GM21526 (cell line): ENCODE measurements at regions not wholly inside any gene's neighbourhood (a gene's known extent, or its start where the extent isn't known, plus 50 kb on each side); places are given as distances from the start of the nearest gene placed in this dataset.

Experiments
- ATAC-seq: cut with Tn5 transposase; IDR thresholded peaks from one replicate; pipeline ENCODE4 v1.9.1; 2021; ENCODE audit warnings: moderate library complexity; ENCODE audit not compliant: unreplicated experiment, low FRiP score

- no peak for ATAC-seq
These were observed 2112.1 kb downstream of the MAT2B start for GRCh38 chr5:165617491-165617890.

- no peak for ATAC-seq
These were observed 2115.0 kb downstream of the MAT2B start for GRCh38 chr5:165620394-165620793.

- ATAC-seq = no peak
These were observed 2117.6 kb downstream of the MAT2B start for GRCh38 chr5:165622864-165623536.

- ATAC-seq = no peak
These were observed 2118.9 kb downstream of the MAT2B start for GRCh38 chr5:165624166-165624946.

- no peak for ATAC-seq
These were observed 2120.7 kb downstream of the MAT2B start for GRCh38 chr5:165626161-165626560.

DNA sequence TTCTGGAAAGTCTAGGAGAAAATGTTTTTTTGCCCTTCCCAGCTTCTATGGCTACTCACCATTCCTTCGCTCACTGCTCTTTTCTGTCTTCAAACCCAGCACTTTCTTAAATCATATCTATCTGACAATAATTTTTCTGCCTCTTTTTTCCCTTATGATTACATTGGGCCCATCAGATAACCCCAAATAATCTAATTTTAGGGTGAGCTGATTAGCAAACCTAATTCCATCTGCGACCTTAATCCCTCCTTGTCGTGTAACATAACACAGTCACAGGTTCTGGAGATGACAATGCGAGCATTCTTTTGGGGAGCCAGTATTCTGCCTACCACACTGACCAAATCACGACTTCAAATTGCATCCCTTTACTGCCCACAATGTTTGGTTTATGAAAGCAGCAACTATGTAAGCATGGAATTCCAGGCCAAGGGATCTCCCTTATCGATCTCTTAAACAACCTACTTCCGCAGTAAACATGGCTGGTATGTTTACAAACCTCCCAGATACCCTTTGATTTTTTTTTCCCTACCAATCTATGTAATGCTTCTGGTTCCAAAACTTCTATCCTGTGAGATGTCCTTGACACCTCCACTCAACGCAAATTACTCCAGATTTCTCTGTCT lies 2122.2 kb downstream of the MAT2B start:
- ATAC-seq = no peak

GRCh38 chr5:165630261-165630778 lies 2124.9 kb downstream of the MAT2B start:
- ATAC-seq = peak; percentile 71

DNA sequence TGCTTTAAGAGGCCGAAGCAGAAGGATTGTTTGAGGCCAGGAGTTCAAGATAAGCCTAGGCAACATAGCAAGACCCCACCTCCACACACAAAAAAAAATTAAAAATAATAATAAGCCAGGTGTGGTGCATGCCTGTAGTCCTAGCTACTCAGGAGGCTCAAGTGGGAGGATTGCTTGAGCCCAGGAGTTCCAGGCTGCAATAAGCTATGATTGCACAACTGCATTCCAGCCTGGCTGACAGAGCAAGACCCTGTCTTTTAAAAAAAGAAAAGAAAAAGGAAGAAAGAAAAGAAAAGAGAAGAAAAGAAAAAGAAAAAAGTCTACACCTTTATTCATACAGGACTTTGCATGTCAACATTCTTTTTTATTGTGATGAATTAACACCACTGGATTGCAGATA lies 2125.8 kb downstream of the MAT2B start:
- ATAC-seq = no peak

GRCh38 chr5:165642366-165642765 lies 2136.9 kb downstream of the MAT2B start:
- no peak for ATAC-seq

DNA sequence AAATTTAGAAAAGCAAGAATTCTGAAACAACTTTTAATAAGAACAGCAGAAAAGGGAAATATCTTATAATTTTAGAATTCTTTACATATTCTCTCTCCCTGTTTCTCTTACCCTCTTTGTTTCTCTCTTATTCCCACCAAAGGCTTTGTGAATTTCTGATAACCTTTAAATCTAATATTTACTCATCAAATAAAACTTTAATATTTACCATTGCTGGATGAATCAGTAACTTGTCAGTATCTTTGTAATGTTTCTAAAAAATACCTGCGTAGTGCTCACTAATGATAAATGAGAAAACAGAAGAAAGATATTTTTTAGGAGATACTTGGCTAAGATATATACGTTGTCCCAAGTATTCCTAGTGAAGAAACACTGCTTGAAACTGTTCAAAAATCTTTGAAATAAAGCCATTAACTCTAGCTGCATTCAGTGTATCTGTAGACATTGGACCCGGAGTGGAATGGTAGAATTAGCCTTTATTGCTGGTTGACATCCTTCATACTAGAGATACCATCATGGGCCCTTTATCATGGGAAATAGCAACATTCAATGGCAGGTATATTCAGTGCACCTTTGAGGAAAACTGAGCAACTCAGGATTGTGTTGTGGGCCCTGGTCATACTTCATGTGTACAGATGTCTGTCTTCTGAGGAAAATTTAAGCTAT lies 2160.4 kb downstream of the MAT2B start:
- no peak for ATAC-seq

DNA sequence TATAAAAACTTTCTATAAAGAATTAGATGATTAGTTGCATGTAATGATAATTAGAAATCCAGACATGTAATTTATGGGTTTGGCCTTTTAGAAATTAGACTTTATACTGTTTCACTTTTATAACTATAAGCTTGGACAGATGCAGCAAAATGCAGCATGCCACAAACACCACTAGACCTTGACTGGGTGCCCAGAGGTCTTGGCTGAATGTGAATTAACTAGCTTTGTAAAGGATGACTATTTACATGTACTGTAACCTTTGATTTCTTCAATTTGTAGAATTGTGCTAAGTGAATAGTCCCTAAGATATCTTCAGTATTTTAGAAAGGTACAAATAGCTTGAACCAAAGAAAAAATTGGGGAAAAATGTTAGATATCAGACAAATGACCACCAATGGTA lies 2168.1 kb downstream of the MAT2B start:
- ATAC-seq = no peak

GRCh38 chr5:165695796-165696195 lies 2190.4 kb downstream of the MAT2B start:
- no peak for ATAC-seq

DNA sequence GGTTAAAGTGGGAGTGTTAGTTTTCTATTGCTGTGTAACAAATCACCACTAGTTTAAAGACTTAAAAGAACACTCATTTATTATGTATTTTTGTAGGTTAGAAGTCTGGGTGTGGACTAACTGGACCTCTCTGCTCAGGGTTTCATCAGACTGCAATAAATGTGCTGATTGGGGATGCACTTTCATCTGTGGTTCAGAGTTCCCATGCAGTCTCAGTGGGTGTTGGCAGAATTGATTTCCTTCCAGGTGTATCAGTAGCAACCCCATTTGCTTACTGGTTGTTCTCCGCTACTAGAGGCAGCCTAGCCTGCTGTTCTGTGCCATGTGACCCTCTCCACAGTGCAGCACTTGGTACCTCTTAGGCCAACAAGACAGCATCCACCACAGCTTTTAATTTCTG lies 2200.5 kb downstream of the MAT2B start:
- no peak for ATAC-seq

DNA sequence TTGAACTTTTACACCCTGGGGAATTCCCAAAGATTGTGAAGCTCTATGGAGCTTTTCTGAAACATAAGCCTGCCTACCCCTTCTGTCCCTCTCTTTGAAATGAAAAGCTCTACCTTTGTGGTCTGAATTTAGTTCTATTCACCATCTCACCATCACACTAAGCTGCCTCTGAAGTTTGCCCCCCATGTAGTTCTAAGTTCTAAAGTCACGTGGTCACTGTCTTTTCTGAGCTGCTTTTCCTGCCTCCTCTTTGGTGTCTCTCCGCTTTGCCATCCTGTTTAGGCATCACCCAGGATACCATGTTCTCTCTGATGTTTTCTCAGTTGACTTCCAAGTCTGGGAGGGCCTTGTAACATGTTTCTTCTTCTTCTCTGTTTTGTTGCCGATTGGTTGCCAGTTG lies 2206.6 kb downstream of the MAT2B start:
- no peak for ATAC-seq

- ATAC-seq = no peak
These were observed 2209.2 kb downstream of the MAT2B start for GRCh38 chr5:165714598-165714997.

DNA sequence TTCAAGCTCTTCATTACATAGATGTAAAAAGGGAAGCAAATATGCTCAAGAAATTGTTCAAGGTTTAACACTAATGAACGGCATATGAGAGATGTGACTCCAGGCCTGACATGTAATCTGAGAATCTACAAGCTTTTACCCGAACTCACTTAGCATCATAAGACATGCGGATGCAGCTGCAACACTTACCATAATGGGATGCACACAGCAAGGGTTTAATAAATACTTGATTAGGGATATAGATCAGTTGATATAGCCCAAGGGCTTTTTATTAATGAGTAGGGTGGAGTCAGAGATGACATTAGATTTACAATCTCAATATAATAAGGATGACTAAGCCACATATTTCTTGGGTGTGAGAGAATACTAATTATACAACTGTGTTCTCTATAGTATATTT lies 2215.5 kb downstream of the MAT2B start:
- ATAC-seq = no peak

GRCh38 chr5:165722401-165722800 lies 2217.0 kb downstream of the MAT2B start:
- no peak for ATAC-seq

GRCh38 chr5:165723931-165724330 lies 2218.5 kb downstream of the MAT2B start:
- no peak for ATAC-seq

DNA sequence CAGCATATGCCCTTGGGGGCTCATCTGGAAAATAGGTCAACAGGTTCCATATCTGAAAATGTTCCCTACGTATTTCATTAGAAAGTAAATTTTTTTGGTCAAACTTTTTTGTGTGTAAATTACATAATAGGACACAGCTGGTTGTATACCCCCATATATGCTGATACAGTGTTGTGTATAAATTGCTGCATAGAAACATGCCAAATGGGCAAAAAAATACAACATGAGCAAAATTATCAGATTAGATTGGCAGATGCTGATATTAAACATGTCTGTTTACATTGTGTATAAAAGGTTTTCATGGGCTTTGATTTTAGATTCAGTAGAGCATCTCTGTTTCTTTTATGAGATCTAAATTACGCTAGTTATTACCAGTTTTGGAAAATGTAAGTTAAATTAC lies 2223.0 kb downstream of the MAT2B start:
- no peak for ATAC-seq

GRCh38 chr5:165735388-165735787 lies 2230.0 kb downstream of the MAT2B start:
- ATAC-seq = no peak
